AG04449 (cell line): ENCODE measurements at regions not wholly inside any gene's neighbourhood (a gene's known extent, or its start where the extent isn't known, plus 50 kb on each side); places are given as distances from the start of the nearest gene placed in this dataset.

Experiments
- CTCF ChIA-PET: fragments of 350-600 bp; formaldehyde crosslinking; extraction: SDS; loops from one replicate; lab custom pipeline; 2021; ENCODE audit warnings: antibody characterized with exemption; lab: Yijun Ruan, JAX
- POLR2A ChIA-PET: fragments of 400-600, 350-600 bp; formaldehyde crosslinking; extraction: SDS; loops from one replicate; lab custom pipeline; 2020; ENCODE audit warnings: antibody characterized with exemption, inconsistent platforms; lab: Yijun Ruan, JAX
- DNase-seq: peaks from one replicate; pipeline ENCODE4 v3.0.0-alpha.2; 2010; ENCODE audit warnings: low read depth, low spot score
- H3K4me3 ChIP-seq: 2 replicates; pipeline ENCODE4 v1.5.1; 2011; ENCODE audit warnings: low read depth, mild to moderate bottlenecking, control low read depth, low read length
- TF ChIP-seq, protein P1 (sequence below): IDR thresholded peaks from one replicate; pipeline ENCODE4 v1.5.1; 2011; ENCODE audit warnings: mild to moderate bottlenecking, moderate library complexity, low read length, control low read depth, inconsistent platforms; ENCODE audit not compliant: insufficient read depth; ENCODE audit errors: missing control alignments

DNA sequence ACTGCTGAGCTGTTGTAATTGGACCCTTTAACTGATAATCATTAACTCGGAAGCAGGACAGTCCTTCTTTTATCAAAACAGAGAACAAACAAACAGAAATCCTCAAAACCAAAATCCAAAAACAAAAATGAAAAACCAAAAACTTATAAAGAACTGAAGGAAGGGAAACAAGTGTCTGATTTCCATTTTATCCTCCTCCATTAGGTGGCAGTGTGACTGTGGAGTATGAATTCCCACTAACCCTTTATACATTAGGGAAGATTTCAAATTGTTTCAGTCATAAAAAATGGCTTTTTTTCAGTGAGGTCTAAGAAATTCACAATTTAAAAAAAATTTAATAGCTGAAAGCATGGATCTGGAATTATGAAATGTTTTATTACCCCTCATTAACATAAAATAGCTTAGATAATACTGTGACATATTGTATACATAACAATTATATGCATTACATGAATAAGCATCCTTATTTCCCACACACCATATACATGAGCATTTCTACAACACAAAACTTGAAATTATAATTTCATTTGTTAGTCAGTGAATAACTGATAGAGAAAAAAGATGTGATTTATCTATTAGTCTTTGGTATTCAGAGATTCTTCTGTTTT, 1074.3 kb upstream of the PCDH9 start:
- TF ChIP-seq, protein P1, sequence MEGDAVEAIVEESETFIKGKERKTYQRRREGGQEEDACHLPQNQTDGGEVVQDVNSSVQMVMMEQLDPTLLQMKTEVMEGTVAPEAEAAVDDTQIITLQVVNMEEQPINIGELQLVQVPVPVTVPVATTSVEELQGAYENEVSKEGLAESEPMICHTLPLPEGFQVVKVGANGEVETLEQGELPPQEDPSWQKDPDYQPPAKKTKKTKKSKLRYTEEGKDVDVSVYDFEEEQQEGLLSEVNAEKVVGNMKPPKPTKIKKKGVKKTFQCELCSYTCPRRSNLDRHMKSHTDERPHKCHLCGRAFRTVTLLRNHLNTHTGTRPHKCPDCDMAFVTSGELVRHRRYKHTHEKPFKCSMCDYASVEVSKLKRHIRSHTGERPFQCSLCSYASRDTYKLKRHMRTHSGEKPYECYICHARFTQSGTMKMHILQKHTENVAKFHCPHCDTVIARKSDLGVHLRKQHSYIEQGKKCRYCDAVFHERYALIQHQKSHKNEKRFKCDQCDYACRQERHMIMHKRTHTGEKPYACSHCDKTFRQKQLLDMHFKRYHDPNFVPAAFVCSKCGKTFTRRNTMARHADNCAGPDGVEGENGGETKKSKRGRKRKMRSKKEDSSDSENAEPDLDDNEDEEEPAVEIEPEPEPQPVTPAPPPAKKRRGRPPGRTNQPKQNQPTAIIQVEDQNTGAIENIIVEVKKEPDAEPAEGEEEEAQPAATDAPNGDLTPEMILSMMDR = no peak
- no peak for DNase-seq
- POLR2A ChIA-PET = no interaction called here
- CTCF ChIA-PET = no interaction called here
- H3K4me3 ChIP-seq = no peak overlapping the region

DNA sequence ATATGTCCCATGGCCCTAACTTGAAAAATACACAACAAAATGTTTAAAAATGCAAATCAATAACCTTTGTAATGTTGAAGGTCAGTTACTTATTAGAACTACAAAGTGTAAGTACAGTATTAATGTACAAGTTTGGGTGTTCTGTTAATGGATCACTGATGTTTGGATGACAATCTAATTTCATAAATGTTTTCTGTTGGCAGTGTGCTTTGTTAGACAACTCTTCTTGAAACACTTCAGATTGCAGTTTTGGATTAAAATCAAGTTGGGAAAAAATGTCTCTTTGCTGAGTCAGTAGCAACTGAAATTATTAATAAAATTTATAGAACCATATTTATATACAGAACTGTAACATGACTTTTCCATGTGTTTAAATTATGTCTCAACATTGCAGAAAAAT, 1063.5 kb upstream of the PCDH9 start:
- TF ChIP-seq, protein P1 = no peak
- ChIA-PET CTCF (no interaction called here), POLR2A (no interaction called here)
- H3K4me3 ChIP-seq = no peak overlapping the region
- DNase-seq = no peak

DNA sequence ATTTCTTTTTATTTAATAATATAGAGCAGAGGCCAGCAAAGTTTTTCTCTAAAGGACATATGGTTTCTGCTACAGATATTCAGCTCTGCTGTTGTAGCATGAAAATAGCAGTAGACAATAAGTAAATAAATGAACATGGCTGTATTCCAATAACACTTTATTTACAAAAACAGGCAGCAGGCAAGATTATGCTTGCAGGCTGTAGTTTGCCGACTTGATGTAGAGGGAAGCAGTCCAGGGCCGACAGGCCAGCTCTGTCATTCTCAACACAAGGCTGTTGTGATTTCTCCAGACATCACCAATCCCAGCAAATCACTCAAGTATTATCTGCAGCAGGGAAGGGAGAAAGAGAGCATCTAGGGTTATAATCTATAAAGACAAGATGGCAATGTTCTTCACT, 1062.5 kb upstream of the PCDH9 start:
- H3K4me3 ChIP-seq = no peak overlapping the region
- no peak for DNase-seq
- POLR2A ChIA-PET = no interaction called here
- CTCF ChIA-PET = no interaction called here
- TF ChIP-seq, protein P1 = no peak

DNA sequence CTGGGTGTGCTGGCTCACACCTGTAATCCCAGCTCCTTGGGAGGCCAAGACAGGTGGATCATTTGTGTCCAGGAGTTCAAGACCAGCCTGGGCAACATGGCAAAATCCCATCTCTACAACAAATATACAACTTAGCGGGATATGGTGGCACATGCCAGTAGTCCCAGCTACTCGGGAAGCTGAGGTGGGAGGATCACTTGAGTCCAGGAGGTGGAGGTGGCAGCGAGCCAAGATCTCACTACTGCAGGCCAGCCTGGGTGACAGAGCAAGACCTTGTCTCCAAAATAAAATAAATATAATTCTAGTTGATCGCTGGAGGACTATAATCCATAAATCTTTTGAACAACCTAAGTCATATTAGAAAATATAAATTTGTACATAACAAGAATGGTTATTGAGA, 1061.5 kb upstream of the PCDH9 start:
- H3K4me3 ChIP-seq = no peak overlapping the region
- DNase-seq = no peak
- TF ChIP-seq, protein P1 = no peak
- ChIA-PET POLR2A (no interaction called here), CTCF (no interaction called here)

DNA sequence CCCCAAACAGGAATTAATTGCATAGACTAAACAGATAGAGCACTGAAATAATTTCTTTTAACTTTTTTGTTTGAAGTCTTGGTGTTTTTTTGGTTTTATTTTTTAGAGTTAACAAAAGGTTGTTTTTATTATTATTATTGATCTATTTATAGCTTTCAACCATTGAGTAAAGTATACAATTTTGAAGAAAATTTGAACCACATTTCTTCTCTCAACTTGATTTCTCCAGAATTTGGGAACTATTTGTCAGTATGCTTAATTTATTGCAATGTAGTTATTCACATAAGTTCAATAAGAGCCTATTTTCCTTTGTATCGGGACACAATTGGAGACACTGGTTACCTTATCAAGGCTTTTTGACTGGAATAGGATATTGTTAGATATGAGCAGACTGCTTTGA, 1045.6 kb upstream of the PCDH9 start:
- POLR2A ChIA-PET = no interaction called here
- no peak for DNase-seq
- TF ChIP-seq, protein P1 = no peak
- CTCF ChIA-PET = no interaction called here
- no peak overlapping the region for H3K4me3 ChIP-seq

DNA sequence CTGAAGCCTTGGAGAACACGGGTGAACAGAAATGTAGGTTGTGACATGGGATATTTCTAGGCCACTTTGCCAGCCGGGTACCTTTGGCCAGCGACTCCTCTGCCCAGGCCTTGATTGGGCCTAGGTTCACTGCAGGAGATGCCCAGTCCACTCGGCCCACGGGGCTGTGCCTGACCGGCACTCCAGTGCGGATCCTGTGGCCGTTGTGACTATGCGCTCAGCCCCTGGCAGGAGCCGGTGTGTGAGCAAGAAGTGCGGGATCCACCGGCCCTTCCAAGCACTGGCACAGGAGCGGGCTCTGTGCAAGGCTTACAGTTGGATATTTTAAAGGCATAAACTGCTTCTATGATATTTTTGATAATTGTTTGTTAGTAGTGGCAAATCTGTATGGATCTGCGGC, 1042.5 kb upstream of the PCDH9 start:
- ChIA-PET POLR2A (no interaction called here), CTCF (no interaction called here)
- TF ChIP-seq, protein P1 = no peak
- no peak for DNase-seq
- no peak overlapping the region for H3K4me3 ChIP-seq
